Panc1 (cell line): ENCODE measurements at regions not wholly inside any gene's neighbourhood (a gene's known extent, or its start where the extent isn't known, plus 50 kb on each side); places are given as distances from the start of the nearest gene placed in this dataset.

Experiments
- POLR2AphosphoS5 ChIP-seq: IDR thresholded peaks from 2 replicates; pipeline ENCODE4 v1.6.1; 2012; ENCODE audit warnings: mild to moderate bottlenecking, low read depth, low read length, moderate library complexity
- SIN3A ChIP-seq: IDR thresholded peaks from 2 replicates; pipeline ENCODE4 v1.6.1; 2012; ENCODE audit warnings: low read depth, mild to moderate bottlenecking, low read length, moderate library complexity, borderline replicate concordance; ENCODE audit not compliant: insufficient read depth
- TF ChIP-seq, protein P1 (sequence below): fragments of 450-650 bp; IDR thresholded peaks from 2 replicates; pipeline ENCODE4 v1.5.1; 2017; ENCODE audit warnings: mild to moderate bottlenecking
- TF ChIP-seq, protein P2 (sequence below), 2 experiments: IDR thresholded peaks; 2 replicates each; pipeline ENCODE4 v1.6.1; 2011 to 2012; ENCODE audit warnings: low read depth in 2 of 2, control low read depth in 1 of 2, low read length in 1 of 2, mild to moderate bottlenecking in 1 of 2, moderate library complexity in 1 of 2; ENCODE audit not compliant: insufficient read depth in 1 of 2

DNA sequence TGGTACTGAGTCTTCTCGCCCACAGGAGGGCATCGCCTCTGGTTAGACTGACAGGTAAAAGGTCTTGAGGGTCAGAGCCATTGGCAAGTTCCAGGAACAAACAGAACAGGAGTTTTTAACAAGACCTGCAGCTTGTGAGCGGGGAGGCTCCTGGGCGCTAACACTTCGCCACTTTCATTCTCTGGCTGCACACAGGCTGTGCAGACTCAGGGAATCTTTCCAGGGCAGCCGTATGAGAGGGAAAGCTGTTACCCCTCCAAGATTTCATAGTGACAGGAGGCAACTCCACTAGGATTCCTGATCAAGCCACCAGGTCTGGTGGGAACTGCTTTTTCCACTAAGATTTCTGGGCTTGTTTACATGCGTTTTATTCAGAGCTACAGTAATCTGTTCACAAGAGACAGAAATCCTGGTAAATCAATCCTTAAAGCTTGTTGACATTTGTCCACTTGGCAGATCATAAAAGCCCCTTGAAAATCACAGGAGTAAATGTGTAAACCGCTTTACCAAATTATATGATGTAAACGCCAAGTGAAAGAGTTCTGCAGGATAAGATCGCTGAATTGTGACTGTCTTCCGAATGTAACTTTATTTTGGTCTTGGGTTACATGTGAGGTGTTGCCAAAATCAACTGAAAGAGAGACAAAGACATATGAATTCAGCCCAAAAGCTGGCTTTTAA, 190.6 kb downstream of the MZT1 start:
- TF ChIP-seq, protein P1, sequence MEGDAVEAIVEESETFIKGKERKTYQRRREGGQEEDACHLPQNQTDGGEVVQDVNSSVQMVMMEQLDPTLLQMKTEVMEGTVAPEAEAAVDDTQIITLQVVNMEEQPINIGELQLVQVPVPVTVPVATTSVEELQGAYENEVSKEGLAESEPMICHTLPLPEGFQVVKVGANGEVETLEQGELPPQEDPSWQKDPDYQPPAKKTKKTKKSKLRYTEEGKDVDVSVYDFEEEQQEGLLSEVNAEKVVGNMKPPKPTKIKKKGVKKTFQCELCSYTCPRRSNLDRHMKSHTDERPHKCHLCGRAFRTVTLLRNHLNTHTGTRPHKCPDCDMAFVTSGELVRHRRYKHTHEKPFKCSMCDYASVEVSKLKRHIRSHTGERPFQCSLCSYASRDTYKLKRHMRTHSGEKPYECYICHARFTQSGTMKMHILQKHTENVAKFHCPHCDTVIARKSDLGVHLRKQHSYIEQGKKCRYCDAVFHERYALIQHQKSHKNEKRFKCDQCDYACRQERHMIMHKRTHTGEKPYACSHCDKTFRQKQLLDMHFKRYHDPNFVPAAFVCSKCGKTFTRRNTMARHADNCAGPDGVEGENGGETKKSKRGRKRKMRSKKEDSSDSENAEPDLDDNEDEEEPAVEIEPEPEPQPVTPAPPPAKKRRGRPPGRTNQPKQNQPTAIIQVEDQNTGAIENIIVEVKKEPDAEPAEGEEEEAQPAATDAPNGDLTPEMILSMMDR = no peak
- TF ChIP-seq POLR2AphosphoS5 (no peak), SIN3A (no peak)
- TF ChIP-seq, protein P2, sequence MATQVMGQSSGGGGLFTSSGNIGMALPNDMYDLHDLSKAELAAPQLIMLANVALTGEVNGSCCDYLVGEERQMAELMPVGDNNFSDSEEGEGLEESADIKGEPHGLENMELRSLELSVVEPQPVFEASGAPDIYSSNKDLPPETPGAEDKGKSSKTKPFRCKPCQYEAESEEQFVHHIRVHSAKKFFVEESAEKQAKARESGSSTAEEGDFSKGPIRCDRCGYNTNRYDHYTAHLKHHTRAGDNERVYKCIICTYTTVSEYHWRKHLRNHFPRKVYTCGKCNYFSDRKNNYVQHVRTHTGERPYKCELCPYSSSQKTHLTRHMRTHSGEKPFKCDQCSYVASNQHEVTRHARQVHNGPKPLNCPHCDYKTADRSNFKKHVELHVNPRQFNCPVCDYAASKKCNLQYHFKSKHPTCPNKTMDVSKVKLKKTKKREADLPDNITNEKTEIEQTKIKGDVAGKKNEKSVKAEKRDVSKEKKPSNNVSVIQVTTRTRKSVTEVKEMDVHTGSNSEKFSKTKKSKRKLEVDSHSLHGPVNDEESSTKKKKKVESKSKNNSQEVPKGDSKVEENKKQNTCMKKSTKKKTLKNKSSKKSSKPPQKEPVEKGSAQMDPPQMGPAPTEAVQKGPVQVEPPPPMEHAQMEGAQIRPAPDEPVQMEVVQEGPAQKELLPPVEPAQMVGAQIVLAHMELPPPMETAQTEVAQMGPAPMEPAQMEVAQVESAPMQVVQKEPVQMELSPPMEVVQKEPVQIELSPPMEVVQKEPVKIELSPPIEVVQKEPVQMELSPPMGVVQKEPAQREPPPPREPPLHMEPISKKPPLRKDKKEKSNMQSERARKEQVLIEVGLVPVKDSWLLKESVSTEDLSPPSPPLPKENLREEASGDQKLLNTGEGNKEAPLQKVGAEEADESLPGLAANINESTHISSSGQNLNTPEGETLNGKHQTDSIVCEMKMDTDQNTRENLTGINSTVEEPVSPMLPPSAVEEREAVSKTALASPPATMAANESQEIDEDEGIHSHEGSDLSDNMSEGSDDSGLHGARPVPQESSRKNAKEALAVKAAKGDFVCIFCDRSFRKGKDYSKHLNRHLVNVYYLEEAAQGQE (IDR thresholded peaks at IDR 0.05; ENCODE audit: insufficient read depth in 1 of 2, low read depth in 2 of 2, low read length in 1 of 2) = no peak
